ENCODE measurements at regions not wholly inside any gene's neighbourhood (a gene's known extent, or its start where the extent isn't known, plus 50 kb on each side); places are given as distances from the start of the nearest gene placed in this dataset.

- Histone ChIP-seq H3K4me2 (no peak overlapping the region), H3K9me2 (ENCODE audit: insufficient read depth) (no peaks in the 10 kb centered on the region), H3K4me1 (replicated peaks; ENCODE audit: insufficient read depth) (peaks cover 11% of the 10 kb centered on the region; the same call in 1 of the 2 replicates), H3K27me3 (ENCODE audit: insufficient read depth, low read depth) (no peaks in the 10 kb centered on the region), H3K27ac (no peak overlapping the region), H3K9me3 (ENCODE audit: insufficient read depth, low read depth) (no peaks in the 10 kb centered on the region), H3K79me2 (ENCODE audit: low read depth) (no peaks in the 10 kb centered on the region; the same call in 1 of the 2 replicates), H3F3A (ENCODE audit: insufficient read depth, low read depth) (peaks cover 7% of the 10 kb centered on the region; the same call in 1 of the 2 replicates), H3K4me3 (no peak overlapping the region), H3K36me3 (ENCODE audit: low read depth) (no peaks in the 10 kb centered on the region), H2AFZ (no peak overlapping the region), H4K20me1 (ENCODE audit: insufficient read depth) (no peaks in the 10 kb centered on the region)
- no peak for TF ChIP-seq EZH2 (IDR thresholded peaks at IDR 0.05; ENCODE audit: low read depth)
- TF ChIP-seq CTCF (conservative IDR thresholded peaks at IDR 0.05): no peak
- intact Hi-C loops (cut with micrococcal nuclease; ENCODE audit: unreplicated experiment): loop anchor here (5.0 kb wide), 2 partner anchors 398 to 898 kb away; no protein-coding TSS in a partner anchor
- ChIA-PET POLR2A (ENCODE audit: unreplicated experiment) (interaction anchor here (0.5 to 1.2 kb wide), 3 partner anchors 9 to 130 kb away, joined by 3 to 26 read pairs (median 3); no protein-coding TSS in a partner anchor), CTCF (no interaction called here)
- BruUV-seq (replicated peaks): no TSS peak
- no peak for DNase-seq
Measured at GRCh38 chr6:26179675-26180074, 92.4 kb downstream of the HFE start.

- H3K9me2 ChIP-seq (ENCODE audit: insufficient read depth): no peaks in the 10 kb centered on the region
- H4K20me1 ChIP-seq (ENCODE audit: insufficient read depth): no peaks in the 10 kb centered on the region
- intact Hi-C loops (cut with micrococcal nuclease; ENCODE audit: unreplicated experiment): no loop called here
- no peak overlapping the region for H3K4me3 ChIP-seq
- TF ChIP-seq EZH2 (IDR thresholded peaks at IDR 0.05; ENCODE audit: low read depth) (no peak), CTCF (conservative IDR thresholded peaks at IDR 0.05) (no peak)
- no peaks in the 10 kb centered on the region for H3K36me3 ChIP-seq (ENCODE audit: low read depth)
- no peak for DNase-seq
- no peak overlapping the region for H3K27ac ChIP-seq
- H3K79me2 ChIP-seq (ENCODE audit: low read depth): no peaks in the 10 kb centered on the region
- H2AFZ ChIP-seq: no peak overlapping the region
- ChIA-PET CTCF (no interaction called here), POLR2A (ENCODE audit: unreplicated experiment) (interaction anchor here (0.6 kb wide), 1 partner anchor 346 kb away, joined by 4 read pairs; no protein-coding TSS in a partner anchor)
- H3K27me3 ChIP-seq (ENCODE audit: insufficient read depth, low read depth): no peaks in the 10 kb centered on the region
- H3F3A ChIP-seq (ENCODE audit: insufficient read depth, low read depth): peaks cover 13% of the 10 kb centered on the region; the same call in 1 of the 2 replicates
- no TSS peak for BruUV-seq (replicated peaks)
- peaks cover 12% of the 10 kb centered on the region; the same call in 1 of the 2 replicates for H3K4me1 ChIP-seq (replicated peaks; ENCODE audit: insufficient read depth)
- no peak overlapping the region for H3K4me2 ChIP-seq
- H3K9me3 ChIP-seq (ENCODE audit: insufficient read depth, low read depth): no peaks in the 10 kb centered on the region
Measured at GRCh38 chr6:26180346-26180745, 93.1 kb downstream of the HFE start.

- BruUV-seq (replicated peaks): no TSS peak
- H3K27ac ChIP-seq: peak overlapping the region; percentile 65
Measured at GRCh38 chr6:26183237-26183580, 96.0 kb downstream of the HFE start.

More at GRCh38 chr6:26183237-26183580, 96.0 kb downstream of the HFE start:
- H2AFZ ChIP-seq: peak overlapping the region; percentile 87
- no peaks in the 10 kb centered on the region for H3K36me3 ChIP-seq (ENCODE audit: low read depth)
- no peaks in the 10 kb centered on the region for H3K9me3 ChIP-seq (ENCODE audit: insufficient read depth, low read depth)
- H3K4me3 ChIP-seq: peak overlapping the region; percentile 54; the same call in 1 of the 2 replicates
- H4K20me1 ChIP-seq (ENCODE audit: insufficient read depth): no peaks in the 10 kb centered on the region
- H3F3A ChIP-seq (ENCODE audit: insufficient read depth, low read depth): peaks cover 20% of the 10 kb centered on the region; the same call in 1 of the 2 replicates
- peak overlapping the region; percentile 93 for H3K4me2 ChIP-seq
- DNase-seq: no peak
- ChIA-PET CTCF (interaction anchor here (0.6 to 1.3 kb wide), 2 partner anchors 59 to 1689 kb away, joined by 3 to 8 read pairs; a partner anchor contains a TSS), POLR2A (ENCODE audit: unreplicated experiment) (interaction anchor here (0.5 to 2.3 kb wide), 34 partner anchors 10 to 1711 kb away, joined by 3 to 73 read pairs (median 5); a partner anchor contains a TSS)
- intact Hi-C loops (cut with micrococcal nuclease; ENCODE audit: unreplicated experiment): no loop called here
- H3K79me2 ChIP-seq (ENCODE audit: low read depth): no peaks in the 10 kb centered on the region
- TF ChIP-seq CTCF (conservative IDR thresholded peaks at IDR 0.05) (no peak), EZH2 (IDR thresholded peaks at IDR 0.05; ENCODE audit: low read depth) (no peak)
- H3K4me1 ChIP-seq (replicated peaks; ENCODE audit: insufficient read depth): peaks cover 12% of the 10 kb centered on the region; the same call in 1 of the 2 replicates
- H3K9me2 ChIP-seq (ENCODE audit: insufficient read depth): no peaks in the 10 kb centered on the region
- no peaks in the 10 kb centered on the region for H3K27me3 ChIP-seq (ENCODE audit: insufficient read depth, low read depth)
